ENCODE measurements at regions not wholly inside any gene's neighbourhood (a gene's known extent, or its start where the extent isn't known, plus 50 kb on each side); places are given as distances from the start of the nearest gene placed in this dataset.

- Histone ChIP-seq H3K79me2 (ENCODE audit: control insufficient read depth, insufficient read depth, low read length) (no peaks in the 10 kb centered on the region), H2AFZ (ENCODE audit: control insufficient read depth, low read depth, low read length) (no peak overlapping the region), H3K27ac (ENCODE audit: control insufficient read depth, insufficient read depth) (no peak overlapping the region), H3K4me2 (ENCODE audit: control insufficient read depth, insufficient read depth) (no peak overlapping the region), H3K27me3 (replicated peaks in 1 of 2; ENCODE audit: control insufficient read depth in 2 of 2, insufficient read depth in 2 of 2, low read length in 1 of 2) (no peaks in the 10 kb centered on the region), H3K4me3 (no peak overlapping the region), H3K9me3 (replicated peaks; ENCODE audit: control insufficient read depth, insufficient read depth, low read length) (no peaks in the 10 kb centered on the region), H3K36me3 (ENCODE audit: control insufficient read depth in 2 of 2, insufficient read depth in 2 of 2, low read length in 1 of 2) (no peaks in the 10 kb centered on the region), H4K20me1 (ENCODE audit: control insufficient read depth, insufficient read depth) (no peaks in the 10 kb centered on the region), H3K4me1 (ENCODE audit: control insufficient read depth, insufficient read depth, low read length) (no peaks in the 10 kb centered on the region), H3K9ac (ENCODE audit: control insufficient read depth, insufficient read depth, low read length) (no peak overlapping the region)
- in situ Hi-C loops (cut with MboI): no loop called here
- WGBS (ENCODE audit: insufficient coverage, insufficient replicate concordance, low lambda C conversion rate, missing lambda C conversion rate): 28% methylated on average over 2 of the region's 2 CpGs
- no peak for FAIRE-seq
- POLR2A ChIA-PET: no interaction called here
- CTCF ChIA-PET: interaction anchor here (0.7 kb wide), 1 partner anchor 38 kb away, joined by 3 read pairs; no protein-coding TSS in a partner anchor
- intact Hi-C loops (cut with micrococcal nuclease; ENCODE audit: unreplicated experiment): loop anchor here (10.0 kb wide), 1 partner anchor 65 kb away; no protein-coding TSS in a partner anchor
- RAD21 ChIA-PET (ENCODE audit: unreplicated experiment): no interaction called here
- ATAC-seq: no peak
- TF ChIP-seq CEBPB (IDR thresholded peaks at IDR 0.05; ENCODE audit: borderline replicate concordance in 1 of 2, low read depth in 2 of 2, low read length in 2 of 2) (no peak), KLF5 (IDR thresholded peaks at IDR 0.05; ENCODE audit: partially characterized antibody) (no peak), ETV6 (conservative IDR thresholded peaks at IDR 0.05 in 1 of 2, IDR thresholded peaks at IDR 0.05 in 1 of 2; ENCODE audit: borderline replicate concordance in 1 of 2, low read depth in 1 of 2) (no peak), ZZZ3 (IDR thresholded peaks at IDR 0.05; ENCODE audit: control insufficient read depth, insufficient read length, low read depth) (no peak), MEF2B (IDR thresholded peaks at IDR 0.05; ENCODE audit: partially characterized antibody, poor library complexity, severe bottlenecking) (no peak), MXI1 (IDR thresholded peaks at IDR 0.05; ENCODE audit: low read depth, low read length) (no peak), POLR2A (IDR thresholded peaks at IDR 0.05; ENCODE audit: low read depth, low read length) (no peak), RAD51 (IDR thresholded peaks at IDR 0.05) (no peak), MEF2A (IDR thresholded peaks at IDR 0.05; ENCODE audit: insufficient read depth, low read depth, low read length) (no peak), CREB1 (IDR thresholded peaks at IDR 0.05; ENCODE audit: low read depth) (no peak), HDAC6 (IDR thresholded peaks at IDR 0.05; ENCODE audit: unreplicated experiment) (no peak), SKIL (IDR thresholded peaks at IDR 0.05; ENCODE audit: low read depth, poor library complexity, severe bottlenecking) (no peak), ELK1 (IDR thresholded peaks at IDR 0.05; ENCODE audit: low read depth, low read length) (no peak), RUNX3 (IDR thresholded peaks at IDR 0.05; ENCODE audit: low read length) (no peak)
- SMC1A ChIA-PET (ENCODE audit: uncharacterized antibody, unreplicated experiment): interaction anchor here (1.1 kb wide), 1 partner anchor 36 kb away, joined by 3 read pairs; no protein-coding TSS in a partner anchor
- BruUV-seq (replicated peaks): no TSS peak
- DNase-seq (ENCODE audit: low read depth, low spot score): no peak
Measured at GRCh38 chr18:73879766-73880165, 267.9 kb downstream of the FBXO15 start.
